ENCODE measurements at regions not wholly inside any gene's neighbourhood (a gene's known extent, or its start where the extent isn't known, plus 50 kb on each side); places are given as distances from the start of the nearest gene placed in this dataset.

DNA sequence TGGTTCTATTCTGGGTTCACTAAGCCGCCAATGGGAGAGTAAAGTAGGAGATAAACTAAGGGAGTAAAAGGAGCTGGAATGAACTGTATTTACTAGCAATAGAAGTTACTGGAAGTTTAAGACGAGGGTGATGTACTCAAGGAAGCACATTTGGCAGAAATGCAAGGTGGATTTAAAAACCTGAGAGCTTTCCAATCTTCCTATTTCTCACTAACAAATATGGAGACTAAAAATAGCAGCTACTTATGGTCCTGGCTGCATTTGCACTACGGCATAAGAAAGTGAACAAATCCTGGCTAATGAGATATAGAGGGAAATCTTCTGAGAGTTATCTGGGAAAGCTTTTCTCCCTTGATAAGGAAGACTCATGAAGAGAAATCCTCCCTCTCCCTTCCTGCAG lies 153.4 kb downstream of the TMEM161B start:
- TF ChIP-seq NFYB (IDR thresholded peaks at IDR 0.05; ENCODE audit: insufficient read depth, low read depth, low read length) = no peak
- no peak for TF ChIP-seq BCL11A (IDR thresholded peaks at IDR 0.05; ENCODE audit: low read depth, low read length)
- TF ChIP-seq SREBF2 (IDR thresholded peaks at IDR 0.05; ENCODE audit: low read length) = no peak
- TF ChIP-seq TBL1XR1 (IDR thresholded peaks at IDR 0.05; ENCODE audit: low read depth, low read length) = no peak
- TF ChIP-seq POLR2A (IDR thresholded peaks at IDR 0.05; ENCODE audit: low read depth, low read length) = no peak

All from GM12878 (cell line).